ENCODE measurements at regions not wholly inside any gene's neighbourhood (a gene's known extent, or its start where the extent isn't known, plus 50 kb on each side); places are given as distances from the start of the nearest gene placed in this dataset.

DNA sequence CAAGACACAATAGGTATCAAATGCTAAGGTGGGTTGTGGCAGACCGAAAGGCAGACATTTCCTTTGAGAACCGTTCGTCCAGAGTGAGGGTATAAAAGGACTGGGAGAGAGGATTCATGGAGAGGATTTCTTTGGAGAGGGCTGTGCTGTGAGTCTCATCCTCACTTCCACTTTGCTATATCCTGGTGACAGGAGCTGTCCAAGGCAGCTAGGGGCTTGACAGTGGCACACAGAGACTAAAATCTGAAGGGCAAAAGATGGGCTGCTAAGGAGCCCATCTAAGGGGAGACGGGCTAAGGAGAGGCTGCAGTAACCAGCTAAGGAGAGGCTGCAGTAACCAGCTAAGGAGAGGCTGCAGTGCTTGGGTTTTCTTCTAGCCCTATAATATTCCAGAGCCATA, 214.0 kb upstream of the ADRA1B start:
- Histone ChIP-seq H3K4me3 (replicated peaks; ENCODE audit: insufficient read depth, low read length) (no peak overlapping the region), H3K27ac (replicated peaks) (no peak overlapping the region), H3K27me3 (ENCODE audit: insufficient read depth, poor library complexity, severe bottlenecking) (no peaks in the 10 kb centered on the region)
- no peak for DNase-seq (ENCODE audit: low read depth in 1 of 2, low spot score in 1 of 2)
- TF ChIP-seq, protein P1, sequence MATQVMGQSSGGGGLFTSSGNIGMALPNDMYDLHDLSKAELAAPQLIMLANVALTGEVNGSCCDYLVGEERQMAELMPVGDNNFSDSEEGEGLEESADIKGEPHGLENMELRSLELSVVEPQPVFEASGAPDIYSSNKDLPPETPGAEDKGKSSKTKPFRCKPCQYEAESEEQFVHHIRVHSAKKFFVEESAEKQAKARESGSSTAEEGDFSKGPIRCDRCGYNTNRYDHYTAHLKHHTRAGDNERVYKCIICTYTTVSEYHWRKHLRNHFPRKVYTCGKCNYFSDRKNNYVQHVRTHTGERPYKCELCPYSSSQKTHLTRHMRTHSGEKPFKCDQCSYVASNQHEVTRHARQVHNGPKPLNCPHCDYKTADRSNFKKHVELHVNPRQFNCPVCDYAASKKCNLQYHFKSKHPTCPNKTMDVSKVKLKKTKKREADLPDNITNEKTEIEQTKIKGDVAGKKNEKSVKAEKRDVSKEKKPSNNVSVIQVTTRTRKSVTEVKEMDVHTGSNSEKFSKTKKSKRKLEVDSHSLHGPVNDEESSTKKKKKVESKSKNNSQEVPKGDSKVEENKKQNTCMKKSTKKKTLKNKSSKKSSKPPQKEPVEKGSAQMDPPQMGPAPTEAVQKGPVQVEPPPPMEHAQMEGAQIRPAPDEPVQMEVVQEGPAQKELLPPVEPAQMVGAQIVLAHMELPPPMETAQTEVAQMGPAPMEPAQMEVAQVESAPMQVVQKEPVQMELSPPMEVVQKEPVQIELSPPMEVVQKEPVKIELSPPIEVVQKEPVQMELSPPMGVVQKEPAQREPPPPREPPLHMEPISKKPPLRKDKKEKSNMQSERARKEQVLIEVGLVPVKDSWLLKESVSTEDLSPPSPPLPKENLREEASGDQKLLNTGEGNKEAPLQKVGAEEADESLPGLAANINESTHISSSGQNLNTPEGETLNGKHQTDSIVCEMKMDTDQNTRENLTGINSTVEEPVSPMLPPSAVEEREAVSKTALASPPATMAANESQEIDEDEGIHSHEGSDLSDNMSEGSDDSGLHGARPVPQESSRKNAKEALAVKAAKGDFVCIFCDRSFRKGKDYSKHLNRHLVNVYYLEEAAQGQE (IDR thresholded peaks at IDR 0.05; ENCODE audit: insufficient replicate concordance, low read depth): no peak

DNA sequence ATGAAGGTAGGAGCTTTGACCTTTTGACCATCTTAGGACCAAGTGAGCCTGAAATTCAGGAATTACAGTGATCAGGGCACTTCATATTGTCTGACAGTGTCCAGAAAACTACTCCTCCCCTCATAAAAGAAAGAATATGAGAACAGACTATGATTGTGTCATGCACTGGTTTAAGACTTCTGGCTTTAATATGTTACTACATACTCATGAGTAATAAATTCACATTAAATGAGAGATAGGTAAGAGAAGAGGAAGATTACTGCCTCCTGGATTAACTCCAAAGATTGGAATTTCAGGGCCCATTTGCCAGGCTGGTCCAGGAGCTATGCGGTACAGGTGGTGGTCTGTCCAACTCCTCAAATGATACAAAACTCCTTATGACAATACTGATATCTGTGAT, 213.5 kb upstream of the ADRA1B start:
- DNase-seq (ENCODE audit: low read depth in 1 of 2, low spot score in 1 of 2): no peak
- no peak overlapping the region for H3K4me3 ChIP-seq (replicated peaks; ENCODE audit: insufficient read depth, low read length)

DNA sequence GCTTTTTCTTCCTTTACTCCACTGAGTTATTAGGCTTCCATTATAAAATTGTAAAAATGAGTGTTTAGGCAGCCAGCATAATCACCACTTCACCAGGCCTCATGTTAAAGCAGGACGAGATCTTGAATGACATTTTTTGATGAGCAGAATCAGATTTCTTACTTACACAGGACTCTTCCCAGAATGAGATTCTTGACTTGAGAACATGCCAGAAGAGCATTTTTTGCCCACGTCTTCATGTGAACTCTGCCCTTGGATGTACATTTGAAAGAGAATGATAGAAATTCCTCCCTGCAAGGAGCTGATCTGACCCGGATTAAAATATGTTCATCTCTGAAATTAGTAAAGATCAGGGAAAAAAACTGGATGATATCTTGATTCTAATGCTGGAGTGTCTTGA, 212.1 kb upstream of the ADRA1B start:
- Histone ChIP-seq H3K27me3 (ENCODE audit: insufficient read depth, poor library complexity, severe bottlenecking) (no peaks in the 10 kb centered on the region), H3K4me3 (replicated peaks; ENCODE audit: insufficient read depth, low read length) (no peak overlapping the region), H3K27ac (replicated peaks) (no peak overlapping the region)
- no peak for DNase-seq (ENCODE audit: low read depth in 1 of 2, low spot score in 1 of 2)
- TF ChIP-seq POLR2AphosphoS5 (IDR thresholded peaks at IDR 0.05; ENCODE audit: low read depth) (no peak), SPI1 (IDR thresholded peaks at IDR 0.05; ENCODE audit: borderline replicate concordance, low read depth) (no peak), GABPA (IDR thresholded peaks at IDR 0.05; ENCODE audit: low read depth) (no peak)
- TF ChIP-seq, protein P1 (IDR thresholded peaks at IDR 0.05; ENCODE audit: insufficient replicate concordance, low read depth): no peak
- TF ChIP-seq, protein P2, sequence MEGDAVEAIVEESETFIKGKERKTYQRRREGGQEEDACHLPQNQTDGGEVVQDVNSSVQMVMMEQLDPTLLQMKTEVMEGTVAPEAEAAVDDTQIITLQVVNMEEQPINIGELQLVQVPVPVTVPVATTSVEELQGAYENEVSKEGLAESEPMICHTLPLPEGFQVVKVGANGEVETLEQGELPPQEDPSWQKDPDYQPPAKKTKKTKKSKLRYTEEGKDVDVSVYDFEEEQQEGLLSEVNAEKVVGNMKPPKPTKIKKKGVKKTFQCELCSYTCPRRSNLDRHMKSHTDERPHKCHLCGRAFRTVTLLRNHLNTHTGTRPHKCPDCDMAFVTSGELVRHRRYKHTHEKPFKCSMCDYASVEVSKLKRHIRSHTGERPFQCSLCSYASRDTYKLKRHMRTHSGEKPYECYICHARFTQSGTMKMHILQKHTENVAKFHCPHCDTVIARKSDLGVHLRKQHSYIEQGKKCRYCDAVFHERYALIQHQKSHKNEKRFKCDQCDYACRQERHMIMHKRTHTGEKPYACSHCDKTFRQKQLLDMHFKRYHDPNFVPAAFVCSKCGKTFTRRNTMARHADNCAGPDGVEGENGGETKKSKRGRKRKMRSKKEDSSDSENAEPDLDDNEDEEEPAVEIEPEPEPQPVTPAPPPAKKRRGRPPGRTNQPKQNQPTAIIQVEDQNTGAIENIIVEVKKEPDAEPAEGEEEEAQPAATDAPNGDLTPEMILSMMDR (IDR thresholded peaks at IDR 0.05; ENCODE audit: insufficient read depth, low read length): no peak

More for the DNA sequence above, 213.5 kb upstream of the ADRA1B start:
- TF ChIP-seq POLR2AphosphoS5 (IDR thresholded peaks at IDR 0.05; ENCODE audit: low read depth) (no peak), GABPA (IDR thresholded peaks at IDR 0.05; ENCODE audit: low read depth) (no peak), SPI1 (IDR thresholded peaks at IDR 0.05; ENCODE audit: borderline replicate concordance, low read depth) (no peak)
- TF ChIP-seq, protein P1 (IDR thresholded peaks at IDR 0.05; ENCODE audit: insufficient replicate concordance, low read depth): no peak
- TF ChIP-seq, protein P2 (IDR thresholded peaks at IDR 0.05; ENCODE audit: insufficient read depth, low read length): no peak
- H3K27ac ChIP-seq (replicated peaks): no peak overlapping the region
- H3K27me3 ChIP-seq (ENCODE audit: insufficient read depth, poor library complexity, severe bottlenecking): no peaks in the 10 kb centered on the region

DNA sequence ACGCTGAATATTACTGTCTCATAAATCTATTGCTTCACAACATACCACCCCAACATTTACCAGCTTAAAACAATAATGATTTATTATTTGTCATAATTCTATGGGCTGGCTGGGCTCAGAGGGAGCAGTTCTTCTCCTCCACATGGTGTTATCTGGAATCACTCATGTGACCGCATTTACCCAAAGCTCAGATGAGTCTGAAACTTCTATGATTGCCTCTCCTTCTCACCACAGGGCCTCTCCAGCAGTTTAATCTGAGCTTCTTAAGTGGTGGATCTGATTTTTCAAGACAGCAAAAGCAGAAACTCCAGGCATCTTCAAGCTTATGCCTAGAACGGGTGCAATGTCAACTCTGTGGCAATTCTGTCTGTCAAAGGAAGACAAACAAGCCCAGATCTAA, 210.3 kb upstream of the ADRA1B start:
- Histone ChIP-seq H3K4me3 (replicated peaks; ENCODE audit: insufficient read depth, low read length) (no peak overlapping the region), H3K27me3 (ENCODE audit: insufficient read depth, poor library complexity, severe bottlenecking) (no peaks in the 10 kb centered on the region), H3K27ac (replicated peaks) (no peak overlapping the region)
- TF ChIP-seq GABPA (IDR thresholded peaks at IDR 0.05; ENCODE audit: low read depth): no peak
- TF ChIP-seq, protein P2 (IDR thresholded peaks at IDR 0.05; ENCODE audit: insufficient read depth, low read length): no peak
- TF ChIP-seq, protein P1 (IDR thresholded peaks at IDR 0.05; ENCODE audit: insufficient replicate concordance, low read depth): no peak
- no peak for TF ChIP-seq SPI1 (IDR thresholded peaks at IDR 0.05; ENCODE audit: borderline replicate concordance, low read depth)
- TF ChIP-seq POLR2AphosphoS5 (IDR thresholded peaks at IDR 0.05; ENCODE audit: low read depth): no peak
- no peak for DNase-seq (ENCODE audit: low read depth in 1 of 2, low spot score in 1 of 2)
